Effector memory CD8-positive, alpha-beta T cell (primary cell): ENCODE measurements at regions not wholly inside any gene's neighbourhood (a gene's known extent, or its start where the extent isn't known, plus 50 kb on each side); places are given as distances from the start of the nearest gene placed in this dataset.
"Not testable (repeated sequence)": the region's sequence is repeated elsewhere in the genome, so short reads cannot be mapped to it uniquely, and the experiment has no call there.

Experiments used
- ATAC-seq: fragments of 150-1000 bp; cut with Tn5 transposase; replicated peaks from 2 replicates; pipeline ENCODE4 v1.10.0; 2021; ENCODE audit warnings: mild to moderate bottlenecking, moderate library complexity
- DNase-seq, 3 experiments: peaks; one replicate each; pipeline ENCODE4 v3.0.0; 2021
- H3K27ac Mint-ChIP-seq, 2 donors: one replicate each; pipeline ENCODE4 v1.8.0; 2022; ENCODE audit warnings: mild to moderate bottlenecking in 2 of 2, mixed read lengths in 2 of 2, moderate library complexity in 2 of 2
- H3K27me3 Mint-ChIP-seq, 2 donors: one replicate each; pipeline ENCODE4 v1.8.0; 2022; ENCODE audit warnings: mixed read lengths in 2 of 2
- H3K36me3 Mint-ChIP-seq: one replicate; pipeline ENCODE4 v1.8.0; 2022; ENCODE audit warnings: mild to moderate bottlenecking, moderate library complexity, mixed read lengths; ENCODE audit not compliant: insufficient read depth
- H3K4me1 Mint-ChIP-seq, 2 donors: one replicate each; pipeline ENCODE4 v1.8.0; 2022; ENCODE audit warnings: low read depth in 2 of 2, mixed read lengths in 2 of 2
- H3K4me3 Mint-ChIP-seq, 2 donors: one replicate each; pipeline ENCODE4 v1.8.0; 2022; ENCODE audit warnings: mild to moderate bottlenecking in 2 of 2, mixed read lengths in 2 of 2, moderate library complexity in 2 of 2
- H3K9me3 Mint-ChIP-seq, 2 donors: one replicate each; pipeline ENCODE4 v1.8.0; 2022; ENCODE audit warnings: mixed read lengths in 2 of 2

- no peaks in the 10 kb centered on the region for H3K9me3 Mint-ChIP-seq
- H3K4me3 Mint-ChIP-seq, result no peak overlapping the region
- no peaks in the 10 kb centered on the region for H3K27me3 Mint-ChIP-seq
- ATAC-seq (no peak), DNase-seq (no peak)
- no peaks in the 10 kb centered on the region for H3K36me3 Mint-ChIP-seq
- no peaks in the 10 kb centered on the region for H3K4me1 Mint-ChIP-seq
- H3K27ac Mint-ChIP-seq, result no peak overlapping the region
Observed at GRCh38 chr14:105711841-105712460, 185.6 kb downstream of the TMEM121 start.

DNA sequence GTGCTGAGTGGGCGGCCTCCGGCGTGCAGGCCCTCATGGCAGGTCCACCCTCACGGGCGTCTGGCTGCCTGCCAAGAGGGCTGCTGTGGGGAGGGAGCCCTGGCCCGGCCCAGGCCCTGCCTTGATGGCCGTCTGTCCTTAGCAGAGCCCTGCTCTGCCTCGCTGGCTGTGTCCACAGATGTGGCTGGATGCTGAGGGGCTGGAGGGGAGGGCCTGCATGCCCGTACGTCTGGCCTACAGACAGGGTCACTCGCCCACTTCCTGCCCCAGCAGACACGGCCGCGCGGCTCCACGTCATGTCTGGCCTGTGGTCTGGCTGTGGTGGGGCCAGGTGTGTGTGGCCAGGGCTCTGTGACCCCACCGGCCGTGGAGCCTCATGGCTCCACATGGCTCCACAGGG lies 186.3 kb downstream of the TMEM121 start:
- not testable (repeated sequence) for ATAC-seq, H3K27ac Mint-ChIP-seq

GRCh38 chr14:105713160-105713559 lies 186.8 kb downstream of the TMEM121 start:
- H3K9me3 Mint-ChIP-seq, H3K4me1 Mint-ChIP-seq, DNase-seq, ATAC-seq, H3K4me3 Mint-ChIP-seq, H3K36me3 Mint-ChIP-seq, H3K27ac Mint-ChIP-seq, H3K27me3 Mint-ChIP-seq: not testable (repeated sequence)

More for the DNA sequence above, 186.3 kb downstream of the TMEM121 start:
- not testable (repeated sequence) for H3K27me3 Mint-ChIP-seq, H3K36me3 Mint-ChIP-seq, H3K4me3 Mint-ChIP-seq, DNase-seq, H3K9me3 Mint-ChIP-seq, H3K4me1 Mint-ChIP-seq

- not testable (repeated sequence) for ATAC-seq, DNase-seq, H3K4me3 Mint-ChIP-seq, H3K4me1 Mint-ChIP-seq, H3K27ac Mint-ChIP-seq, H3K36me3 Mint-ChIP-seq, H3K9me3 Mint-ChIP-seq, H3K27me3 Mint-ChIP-seq
Observed at GRCh38 chr14:105713836-105714235, 187.5 kb downstream of the TMEM121 start.

DNA sequence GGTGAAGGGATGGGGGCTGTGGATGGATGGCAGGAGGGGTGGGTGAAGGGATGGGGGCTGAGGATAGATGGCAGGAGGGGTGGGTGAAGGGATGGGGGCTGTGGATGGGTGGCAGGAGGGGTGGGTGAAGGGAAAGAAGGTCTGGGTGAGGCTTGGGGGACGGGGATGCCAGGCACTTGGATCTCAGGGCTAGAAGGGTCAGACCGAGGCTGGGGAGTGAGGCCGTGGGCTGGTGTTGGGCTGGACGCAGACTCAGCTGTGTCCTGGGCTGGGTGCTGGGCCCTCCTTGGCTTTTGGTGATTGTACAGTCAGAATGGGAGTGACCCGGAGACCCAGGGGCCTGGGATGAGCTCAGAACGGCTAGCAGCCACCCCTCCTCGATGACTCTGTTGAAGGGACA lies 192.4 kb downstream of the TMEM121 start:
- not testable (repeated sequence) for ATAC-seq, H3K4me1 Mint-ChIP-seq, H3K4me3 Mint-ChIP-seq, H3K27ac Mint-ChIP-seq, H3K9me3 Mint-ChIP-seq, H3K27me3 Mint-ChIP-seq, H3K36me3 Mint-ChIP-seq, DNase-seq

DNA sequence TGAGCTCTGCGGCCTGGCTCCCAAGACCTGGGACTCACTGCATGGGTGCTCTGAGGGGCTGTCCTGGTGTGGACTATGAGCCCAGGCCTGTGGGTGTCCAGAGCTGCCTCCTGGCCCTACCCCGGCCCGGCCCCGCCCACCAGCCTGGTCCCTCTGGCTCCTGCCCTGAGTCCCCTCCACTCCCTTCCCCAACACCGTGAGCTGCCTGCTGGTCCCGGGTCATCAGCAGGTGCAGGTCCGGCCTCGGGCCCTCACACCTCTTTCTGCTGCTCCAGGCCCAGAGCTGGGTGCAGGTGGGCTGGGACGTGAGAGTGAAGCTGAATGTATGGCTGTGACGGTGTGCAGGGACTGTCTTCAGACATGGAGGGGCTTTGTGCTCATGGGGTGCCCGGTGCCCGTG lies 193.7 kb downstream of the TMEM121 start:
- not testable (repeated sequence) for DNase-seq, H3K4me3 Mint-ChIP-seq, H3K27me3 Mint-ChIP-seq, H3K9me3 Mint-ChIP-seq, ATAC-seq, H3K27ac Mint-ChIP-seq, H3K4me1 Mint-ChIP-seq, H3K36me3 Mint-ChIP-seq

DNA sequence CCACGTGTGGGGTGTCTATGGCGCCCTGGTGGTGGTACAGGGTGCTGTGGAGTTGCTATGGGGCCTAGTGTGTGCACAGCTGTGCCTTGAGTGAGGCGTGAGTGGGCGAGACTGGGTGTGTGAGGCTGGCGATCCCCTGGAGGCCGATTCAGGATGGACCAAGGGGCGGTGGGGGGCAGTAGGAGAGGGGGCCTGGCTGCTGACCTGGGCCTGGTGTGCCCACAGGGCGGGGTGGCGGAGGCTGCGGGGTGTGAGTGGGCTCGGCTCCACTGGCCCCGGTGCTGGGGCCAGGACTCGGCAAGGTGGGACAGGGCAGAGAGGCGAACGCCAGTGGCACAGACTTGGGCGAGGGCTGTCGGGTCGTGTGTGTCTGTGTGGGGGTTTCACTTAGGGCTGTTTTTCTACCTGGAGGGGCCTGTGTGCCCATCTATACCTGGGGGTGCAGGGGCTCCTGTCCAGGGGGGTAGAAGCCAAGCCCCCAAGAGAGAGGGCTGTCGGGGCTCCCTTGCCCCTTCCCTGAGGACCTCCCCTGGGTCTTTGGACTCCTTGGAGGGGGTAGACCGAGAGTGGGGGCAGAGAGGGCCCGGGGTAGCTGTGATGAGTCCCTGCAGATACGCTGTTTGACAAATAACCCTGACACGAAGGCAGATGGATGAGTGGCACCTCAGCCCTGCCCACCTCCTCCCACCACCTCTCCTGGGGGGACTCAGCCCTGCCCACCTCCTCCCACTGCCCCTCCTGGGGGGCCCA lies 194.6 kb downstream of the TMEM121 start:
- not testable (repeated sequence) for H3K4me1 Mint-ChIP-seq, DNase-seq, ATAC-seq, H3K27me3 Mint-ChIP-seq, H3K4me3 Mint-ChIP-seq, H3K27ac Mint-ChIP-seq, H3K36me3 Mint-ChIP-seq, H3K9me3 Mint-ChIP-seq

- DNase-seq, H3K9me3 Mint-ChIP-seq, H3K36me3 Mint-ChIP-seq, H3K27ac Mint-ChIP-seq, H3K27me3 Mint-ChIP-seq, H3K4me3 Mint-ChIP-seq, H3K4me1 Mint-ChIP-seq, ATAC-seq: not testable (repeated sequence)
Observed at GRCh38 chr14:105721602-105721970, 195.2 kb downstream of the TMEM121 start.

DNA sequence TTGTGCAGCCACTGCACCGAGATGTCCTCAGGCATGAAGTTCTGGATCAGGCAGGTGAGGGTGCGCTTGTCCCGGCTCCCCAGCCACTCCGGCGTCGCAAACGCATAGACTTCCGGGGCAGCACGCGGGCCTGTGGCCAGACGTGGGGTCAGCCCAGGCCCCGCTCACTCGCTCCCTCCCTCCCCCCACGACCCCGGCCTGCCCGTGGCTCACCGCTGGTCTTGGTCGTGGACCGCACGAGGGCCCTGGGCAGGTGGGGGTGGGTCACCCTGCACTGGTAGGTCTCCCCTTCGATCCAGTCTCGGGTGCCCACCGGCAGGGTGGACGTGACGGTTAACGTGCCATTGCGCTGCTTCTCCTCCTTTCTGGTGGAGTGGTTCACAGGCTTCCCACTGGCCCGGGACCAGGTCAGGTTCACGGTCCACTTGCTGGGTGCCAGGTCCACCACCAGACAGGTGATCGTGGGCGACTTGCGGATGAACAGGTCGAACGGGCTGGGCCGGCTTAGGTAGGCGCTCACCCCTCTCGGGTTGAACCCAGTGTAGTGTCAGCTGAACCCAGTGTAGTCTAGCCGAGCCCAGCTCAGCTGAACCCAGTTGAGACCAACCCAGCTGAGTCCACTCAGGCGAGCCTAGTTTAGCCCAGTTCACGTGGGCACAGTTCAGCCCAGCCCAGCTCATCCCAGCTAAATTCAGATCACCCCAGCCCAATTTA lies 195.8 kb downstream of the TMEM121 start:
- H3K27ac Mint-ChIP-seq, H3K9me3 Mint-ChIP-seq, H3K36me3 Mint-ChIP-seq, DNase-seq, H3K4me1 Mint-ChIP-seq, H3K27me3 Mint-ChIP-seq, H3K4me3 Mint-ChIP-seq, ATAC-seq: not testable (repeated sequence)

DNA sequence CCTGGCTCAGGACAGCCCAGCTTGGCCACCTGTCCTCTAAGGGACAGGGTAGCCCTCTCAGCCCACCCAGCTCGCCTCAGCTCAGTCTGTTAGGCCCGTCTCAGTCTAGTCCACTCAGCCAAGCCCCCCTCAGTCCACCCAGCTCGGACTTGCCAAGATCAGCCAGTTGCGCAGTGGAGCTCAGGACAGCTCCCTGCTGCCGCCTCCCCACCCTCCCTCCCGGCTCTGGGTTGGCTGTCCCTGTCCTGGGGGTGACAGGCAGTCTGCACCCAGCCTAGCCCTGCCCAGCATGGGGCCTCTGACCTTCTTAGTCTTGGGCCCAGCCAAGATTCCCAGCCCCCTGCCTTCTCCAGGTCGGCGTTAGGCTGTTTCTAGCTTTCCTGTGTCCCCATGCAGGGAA lies 196.9 kb downstream of the TMEM121 start:
- H3K4me1 Mint-ChIP-seq, H3K27ac Mint-ChIP-seq, H3K27me3 Mint-ChIP-seq, ATAC-seq, DNase-seq, H3K36me3 Mint-ChIP-seq, H3K4me3 Mint-ChIP-seq, H3K9me3 Mint-ChIP-seq: not testable (repeated sequence)

DNA sequence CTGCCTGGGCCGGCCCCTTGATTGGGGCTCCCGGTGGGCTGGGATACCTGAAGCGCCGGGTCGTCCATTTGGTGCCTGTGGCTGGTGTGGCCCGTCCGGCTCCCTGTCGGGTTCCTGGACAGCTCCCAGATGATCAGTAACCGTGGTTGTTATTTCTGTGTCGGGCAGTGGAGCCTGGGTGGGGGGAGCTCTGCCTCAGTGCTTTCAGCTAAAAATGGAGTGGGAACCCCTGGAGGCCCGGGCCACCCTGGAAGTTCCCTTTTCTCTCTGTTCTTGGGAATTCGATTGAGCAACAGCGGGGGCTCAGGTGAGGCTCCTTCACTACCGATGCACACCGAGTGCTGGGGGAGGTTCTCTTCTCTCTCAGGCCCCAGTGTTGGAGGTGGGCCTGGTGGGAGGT lies 197.4 kb downstream of the TMEM121 start:
- H3K9me3 Mint-ChIP-seq, ATAC-seq, H3K36me3 Mint-ChIP-seq, H3K4me3 Mint-ChIP-seq, DNase-seq, H3K27me3 Mint-ChIP-seq, H3K27ac Mint-ChIP-seq, H3K4me1 Mint-ChIP-seq: not testable (repeated sequence)

GRCh38 chr14:105729825-105730368 lies 203.5 kb downstream of the TMEM121 start:
- H3K27ac Mint-ChIP-seq, result not testable (repeated sequence)

GRCh38 chr14:105730731-105731130 lies 204.3 kb downstream of the TMEM121 start:
- H3K4me1 Mint-ChIP-seq, H3K9me3 Mint-ChIP-seq, H3K27ac Mint-ChIP-seq, DNase-seq, H3K36me3 Mint-ChIP-seq, ATAC-seq, H3K4me3 Mint-ChIP-seq: not testable (repeated sequence)
- H3K27me3 Mint-ChIP-seq, result peaks cover 17 to 57% of the 10 kb centered on the region in 2 donors

More at GRCh38 chr14:105729825-105730368, 203.5 kb downstream of the TMEM121 start:
- not testable (repeated sequence) for H3K4me1 Mint-ChIP-seq, ATAC-seq, H3K4me3 Mint-ChIP-seq, H3K9me3 Mint-ChIP-seq, DNase-seq, H3K36me3 Mint-ChIP-seq
- H3K27me3 Mint-ChIP-seq, result peaks cover 17 to 57% of the 10 kb centered on the region in 2 donors
